ENCODE measurements at regions not wholly inside any gene's neighbourhood (a gene's known extent, or its start where the extent isn't known, plus 50 kb on each side); places are given as distances from the start of the nearest gene placed in this dataset.
A peak's percentile ranks its signal among the peaks of the same experiment; 100 is the strongest.

- TF ChIP-seq POLR2AphosphoS5 (IDR thresholded peaks at IDR 0.05) (no peak), CTCF (IDR thresholded peaks at IDR 0.05) (peak; percentile 12 to 53 (median 36))
Measured at GRCh38 chr14:31934767-31935266, 142.3 kb upstream of the ARHGAP5 start.

Data from gastroesophageal sphincter (tissue), 3 donors.